GM19239 (cell line): ENCODE measurements at regions not wholly inside any gene's neighbourhood (a gene's known extent, or its start where the extent isn't known, plus 50 kb on each side); places are given as distances from the start of the nearest gene placed in this dataset.
"Not testable (repeated sequence)": the region's sequence is repeated elsewhere in the genome, so short reads cannot be mapped to it uniquely, and the experiment has no call there.

ENCODE experiments used
- DNase-seq: peaks from one replicate; pipeline ENCODE4 v3.0.0; 2011; ENCODE audit warnings: low spot score; ENCODE audit not compliant: insufficient read length
- FAIRE-seq: peaks from 2 replicates; lab custom pipeline; 2011; peaks lifted over from hg19 to GRCh38; lab: Jason Lieb, UNC

DNA sequence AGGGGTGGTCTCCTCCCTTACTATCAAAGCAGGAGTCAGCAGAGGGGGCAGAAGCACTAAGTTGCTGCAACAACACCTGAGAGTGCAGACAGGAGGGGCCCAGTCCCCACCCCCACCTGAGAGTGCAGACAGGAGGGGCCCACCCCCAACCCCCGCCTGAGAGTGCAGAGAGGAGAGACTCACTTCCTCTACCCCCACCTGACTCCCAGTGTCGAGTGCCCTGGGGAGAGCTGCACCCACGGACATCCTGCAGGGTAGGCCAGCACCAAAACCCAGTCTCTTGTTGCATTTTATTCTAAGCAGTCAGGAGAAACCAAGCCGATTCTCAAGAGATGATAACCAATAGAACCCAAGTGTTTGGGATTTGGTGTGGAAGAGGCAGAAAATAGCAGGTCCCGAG is 78.4 kb downstream of the NAPG start:
- FAIRE-seq: no peak
- DNase-seq: no peak

DNA sequence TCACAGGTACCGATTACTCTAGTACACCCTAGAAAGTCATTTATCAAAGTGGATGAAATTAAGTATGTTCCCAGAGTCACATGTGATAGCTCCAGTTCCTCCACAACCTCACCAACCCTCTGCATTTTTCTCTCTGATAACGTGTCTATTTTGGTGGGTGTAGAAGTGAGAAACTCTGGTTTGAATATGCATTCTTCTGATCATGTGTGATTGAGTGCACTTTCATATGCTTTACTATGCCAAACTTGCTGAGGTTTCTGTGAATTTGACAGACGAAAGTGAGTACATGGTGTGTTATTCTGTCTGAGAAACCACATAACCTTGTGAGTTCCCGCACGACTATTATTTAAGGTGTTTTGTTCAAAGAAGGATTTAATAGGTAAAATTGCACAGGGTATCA is 81.1 kb downstream of the NAPG start:
- DNase-seq, FAIRE-seq: not testable (repeated sequence)

DNA sequence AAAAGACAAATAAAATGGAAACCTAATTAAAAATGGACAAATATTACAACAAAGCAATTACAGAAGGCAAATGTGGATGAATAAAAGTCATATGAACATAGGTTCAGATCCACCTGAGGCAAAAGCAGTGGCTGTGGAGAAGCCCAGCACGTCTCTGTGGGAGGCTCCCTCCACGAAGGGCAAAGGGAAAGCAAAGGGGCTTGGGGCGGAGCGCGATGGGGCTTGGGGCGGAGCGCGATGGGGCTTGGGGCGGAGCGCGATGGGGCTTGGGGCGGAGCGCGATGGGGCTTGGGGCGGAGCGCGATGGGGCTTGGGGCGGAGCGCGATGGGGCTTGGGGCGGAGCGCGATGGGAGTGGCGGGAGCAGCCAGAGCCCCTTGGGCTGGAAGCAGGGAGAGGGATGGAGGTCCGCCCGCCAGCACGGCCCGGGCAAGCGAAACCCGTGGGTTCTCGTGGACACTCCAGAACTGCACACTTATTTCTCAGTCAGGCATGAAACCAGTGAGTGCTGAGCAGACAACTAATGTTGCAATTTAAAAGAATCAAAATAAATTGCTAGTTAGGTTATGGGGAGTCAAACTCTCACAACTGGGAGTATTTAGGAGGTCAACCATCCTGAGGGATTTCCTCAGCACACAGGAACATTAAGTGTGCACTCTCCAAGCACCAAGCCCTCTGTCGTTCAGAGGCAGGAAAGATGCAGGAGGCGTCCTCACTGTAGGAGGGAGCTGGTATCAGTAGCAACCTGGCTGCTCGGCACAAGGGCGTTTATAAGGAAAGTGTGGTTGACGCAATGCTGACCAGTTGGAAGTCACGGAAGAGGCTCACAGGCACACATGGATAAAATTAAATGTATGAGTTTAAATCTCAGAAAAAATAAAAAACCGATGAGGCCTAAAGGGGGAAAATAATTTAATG is 81.8 kb downstream of the NAPG start:
- DNase-seq: not testable (repeated sequence)
- FAIRE-seq: peak; percentile 26

DNA sequence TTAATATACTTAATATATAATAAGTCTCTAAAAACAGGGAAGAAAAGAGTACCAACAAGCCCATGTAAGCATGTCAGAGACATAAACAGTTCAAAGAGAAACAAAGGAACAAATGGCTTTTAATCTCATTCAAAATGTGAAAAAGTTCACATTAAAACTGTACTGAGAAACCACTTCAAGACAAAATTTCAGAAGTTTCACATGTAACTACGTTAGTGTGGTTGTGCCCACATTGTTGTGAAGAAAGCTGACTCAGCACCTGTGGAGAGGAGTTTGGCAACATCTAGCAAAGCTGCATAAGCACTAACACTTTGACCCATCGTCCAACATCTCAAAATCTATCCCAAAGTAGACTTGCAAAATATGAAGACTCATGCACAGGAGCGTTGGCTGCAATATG is 82.6 kb downstream of the NAPG start:
- FAIRE-seq: not testable (repeated sequence)

DNA sequence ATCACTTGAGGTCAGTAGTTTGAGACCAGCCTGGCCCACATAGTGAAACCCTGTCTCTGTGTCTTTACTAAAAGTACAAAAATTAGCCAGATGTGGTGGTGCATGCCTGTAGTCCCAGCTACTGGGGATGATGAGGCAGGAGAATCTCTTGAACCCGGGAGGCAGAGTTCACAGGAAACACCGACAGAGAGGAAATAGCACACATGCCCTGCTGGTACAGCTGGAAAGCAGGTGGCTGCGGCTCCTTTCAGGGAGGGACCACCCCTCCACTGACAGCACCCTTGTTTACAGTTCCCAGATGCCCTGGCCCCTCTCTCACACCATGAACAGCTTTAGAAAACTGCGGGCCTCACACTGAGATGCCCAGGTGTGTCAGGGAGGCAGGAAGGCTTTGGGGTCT is 83.2 kb downstream of the NAPG start:
- not testable (repeated sequence) for FAIRE-seq, DNase-seq

More for the DNA sequence above, 82.6 kb downstream of the NAPG start:
- DNase-seq: not testable (repeated sequence)

- FAIRE-seq, DNase-seq: not testable (repeated sequence)
Observed at GRCh38 chr18:10613226-10613625, 87.4 kb downstream of the NAPG start.

DNA sequence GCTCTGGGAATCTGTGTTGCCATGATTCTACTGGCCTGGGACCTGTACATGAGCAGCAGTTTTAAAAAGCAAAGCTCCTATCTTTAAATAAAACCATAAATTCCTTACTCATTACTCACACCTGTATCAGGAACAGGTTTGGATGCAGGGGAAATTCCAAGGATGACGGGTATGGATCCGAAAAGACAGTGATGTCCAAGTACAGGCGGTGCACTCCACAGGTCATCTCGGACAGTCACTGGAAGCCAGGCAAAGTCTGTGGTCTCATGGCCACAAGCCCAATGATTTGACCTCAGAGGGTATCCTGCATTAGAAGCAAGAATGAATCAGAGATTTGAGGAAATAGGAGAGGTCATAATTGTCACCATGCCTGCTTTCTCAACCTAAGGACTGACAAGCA is 90.9 kb downstream of the NAPG start:
- FAIRE-seq, DNase-seq: not testable (repeated sequence)

GRCh38 chr18:10618797-10619196 is 93.0 kb downstream of the NAPG start:
- not testable (repeated sequence) for DNase-seq, FAIRE-seq

GRCh38 chr18:10619280-10619679 is 93.5 kb downstream of the NAPG start:
- FAIRE-seq, DNase-seq: not testable (repeated sequence)

DNA sequence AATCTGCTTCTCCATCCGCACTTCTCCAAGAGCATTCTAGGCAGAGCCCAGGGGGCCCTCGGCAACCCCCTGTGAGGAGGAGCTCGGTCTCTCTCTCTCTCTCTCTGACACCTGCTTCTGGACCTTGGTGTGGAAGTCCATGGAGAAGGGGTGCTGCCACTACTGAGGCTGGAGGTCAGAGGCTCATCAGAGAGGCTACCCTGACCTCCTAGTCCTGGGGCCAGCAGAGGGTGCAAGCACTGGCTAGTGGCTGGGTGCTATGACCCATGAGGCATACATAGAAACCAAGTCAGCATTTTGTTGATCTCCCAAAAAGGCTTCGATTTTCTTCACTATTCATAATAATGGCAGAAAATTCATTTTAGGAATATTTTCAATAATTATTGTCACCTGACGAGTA is 94.0 kb downstream of the NAPG start:
- not testable (repeated sequence) for DNase-seq, FAIRE-seq
